Activated CD4-positive, alpha-beta T cell treated with anti-CD3 and anti-CD28 coated beads, Interleukin-2, amount 50 U/mL, for 4 hours (primary cell): ENCODE measurements at regions not wholly inside any gene's neighbourhood (a gene's known extent, or its start where the extent isn't known, plus 50 kb on each side); places are given as distances from the start of the nearest gene placed in this dataset.

Source experiments
- DNase-seq, 2 experiments: peaks; one replicate each; pipeline ENCODE4 v3.0.0-alpha.2; 2020

- DNase-seq, result no peak
Observed at GRCh38 chr14:22333422-22334274, 255.4 kb downstream of the DAD1 start.

DNA sequence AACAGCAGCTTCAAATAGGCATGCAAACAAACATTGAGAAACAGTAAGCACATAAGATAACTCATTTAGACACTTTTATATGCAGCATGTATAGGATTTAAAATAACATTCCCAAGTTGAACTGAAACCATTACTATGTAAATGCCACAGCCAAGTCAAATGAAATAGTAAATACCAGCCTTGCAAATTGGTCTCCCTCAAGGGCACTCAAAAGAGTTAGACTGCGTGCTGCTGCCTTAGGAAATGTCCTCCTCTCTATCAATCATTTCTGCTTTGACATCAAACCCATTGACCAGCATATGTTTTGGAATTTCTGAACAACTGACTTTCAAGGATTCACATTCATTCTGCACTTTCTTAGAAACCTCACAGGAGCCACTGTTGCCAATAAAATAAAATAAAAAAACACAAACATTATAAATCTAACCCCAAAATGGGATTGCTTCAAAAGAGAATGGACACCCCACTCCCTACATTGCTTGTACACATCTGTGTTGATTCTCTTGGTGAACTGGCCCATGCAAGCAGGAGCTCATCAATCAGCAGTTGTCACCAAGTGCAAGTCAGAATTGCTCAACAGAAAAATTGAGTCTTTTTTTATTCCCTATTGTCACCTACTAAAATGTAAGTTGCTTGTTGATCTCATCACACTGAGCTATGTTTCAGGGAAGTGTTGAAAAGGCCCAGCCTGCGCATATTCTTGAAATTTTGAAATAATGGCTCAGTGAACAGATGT lies 256.2 kb downstream of the DAD1 start:
- no peak for DNase-seq

GRCh38 chr14:22329371-22329770 lies 259.7 kb downstream of the DAD1 start:
- DNase-seq, result no peak

GRCh38 chr14:22325676-22326400 lies 263.2 kb downstream of the DAD1 start:
- no peak for DNase-seq

- no peak for DNase-seq
Observed at GRCh38 chr14:22320362-22320750, 268.7 kb downstream of the DAD1 start.

- no peak for DNase-seq
Observed at GRCh38 chr14:22319526-22320361, 269.3 kb downstream of the DAD1 start.

DNA sequence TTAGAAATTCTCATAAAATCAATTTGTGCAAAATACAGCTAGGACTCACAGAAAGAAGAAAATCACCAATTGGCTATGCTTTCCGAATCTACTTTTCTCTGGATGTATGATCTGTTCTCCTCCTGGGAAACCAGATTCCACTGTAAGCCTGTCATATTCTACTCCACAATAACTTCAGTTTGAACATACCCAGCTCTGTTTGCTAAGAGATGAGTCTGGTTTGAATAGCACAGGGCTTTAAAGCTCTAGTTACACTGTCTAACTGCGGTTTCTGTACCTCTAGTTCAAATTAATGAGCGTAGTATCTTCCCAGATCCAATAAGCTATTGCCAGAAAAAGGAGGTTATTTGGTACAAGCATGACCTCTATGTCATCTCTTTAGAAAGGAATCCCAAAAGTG lies 270.1 kb downstream of the DAD1 start:
- no peak for DNase-seq

- DNase-seq, result no peak
Observed at GRCh38 chr14:22316473-22316872, 272.6 kb downstream of the DAD1 start.

DNA sequence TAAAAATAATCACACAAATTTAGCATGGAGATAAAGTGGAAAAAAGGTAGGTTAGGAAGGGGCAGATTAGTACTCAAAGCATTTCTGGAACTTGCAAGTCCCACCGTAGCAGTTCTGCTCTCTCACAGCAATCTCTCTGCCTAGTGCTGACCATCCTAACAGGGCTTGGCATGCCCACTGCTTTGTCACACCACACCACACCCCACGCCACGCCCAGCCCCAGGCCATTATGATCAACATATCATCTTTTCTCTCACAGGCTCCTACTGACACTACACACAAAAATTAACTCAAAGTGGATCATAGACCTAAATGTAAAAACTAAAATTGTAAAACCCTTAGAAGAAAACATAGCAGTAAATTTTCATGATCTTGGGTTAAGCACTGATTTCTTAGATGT lies 273.7 kb downstream of the DAD1 start:
- no peak for DNase-seq

DNA sequence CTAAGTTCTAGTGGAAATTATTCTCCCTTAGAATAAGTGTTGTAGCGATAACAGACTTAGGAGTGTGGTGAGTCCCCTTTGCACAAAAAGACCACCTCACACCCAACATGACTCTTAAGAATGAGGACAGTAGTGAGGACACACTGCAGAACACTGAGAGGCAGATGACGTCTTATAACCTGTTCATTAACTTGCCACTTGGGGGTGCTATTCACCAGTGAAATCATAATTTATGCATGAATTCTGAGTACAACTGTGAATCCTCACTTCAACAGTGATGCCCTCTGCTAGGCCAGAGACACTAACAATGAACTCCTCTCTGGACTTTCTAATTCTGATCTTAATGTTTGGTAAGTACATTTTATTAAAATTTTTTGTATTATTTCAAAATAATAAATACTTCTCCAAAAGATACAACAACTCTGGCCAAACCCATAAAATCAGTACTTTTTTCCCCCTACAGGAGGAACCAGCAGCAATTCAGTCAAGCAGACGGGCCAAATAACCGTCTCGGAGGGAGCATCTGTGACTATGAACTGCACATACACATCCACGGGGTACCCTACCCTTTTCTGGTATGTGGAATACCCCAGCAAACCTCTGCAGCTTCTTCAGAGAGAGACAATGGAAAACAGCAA lies 274.7 kb downstream of the DAD1 start:
- no peak for DNase-seq

DNA sequence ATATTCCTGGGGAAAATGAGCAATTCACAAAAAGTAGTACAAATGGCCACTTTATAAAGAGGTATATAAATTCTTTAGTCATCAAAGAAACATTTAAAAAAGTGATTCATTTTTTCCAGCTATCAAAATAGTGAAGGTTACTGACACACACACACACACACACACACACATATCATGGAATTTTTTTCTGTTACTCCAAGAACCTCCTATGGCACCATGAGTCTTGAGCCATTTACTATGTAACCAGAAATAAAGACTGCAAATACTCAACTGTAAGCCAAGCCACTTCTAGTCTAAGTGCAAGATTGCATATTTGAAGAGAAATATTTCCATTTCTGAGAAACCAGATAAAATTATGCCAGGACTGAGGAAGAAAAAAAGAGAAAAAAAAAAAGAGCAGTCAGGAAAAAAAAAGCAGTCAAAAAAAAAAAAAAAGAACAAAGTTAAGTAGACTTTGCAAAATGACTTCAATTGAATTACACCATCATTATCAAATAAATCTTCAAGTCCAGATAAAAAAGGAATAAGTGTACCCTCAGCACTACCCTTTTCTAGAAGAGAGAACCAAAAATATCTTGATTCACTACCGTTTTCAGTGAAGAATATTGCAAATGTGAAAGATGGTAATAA lies 275.7 kb downstream of the DAD1 start:
- no peak for DNase-seq

DNA sequence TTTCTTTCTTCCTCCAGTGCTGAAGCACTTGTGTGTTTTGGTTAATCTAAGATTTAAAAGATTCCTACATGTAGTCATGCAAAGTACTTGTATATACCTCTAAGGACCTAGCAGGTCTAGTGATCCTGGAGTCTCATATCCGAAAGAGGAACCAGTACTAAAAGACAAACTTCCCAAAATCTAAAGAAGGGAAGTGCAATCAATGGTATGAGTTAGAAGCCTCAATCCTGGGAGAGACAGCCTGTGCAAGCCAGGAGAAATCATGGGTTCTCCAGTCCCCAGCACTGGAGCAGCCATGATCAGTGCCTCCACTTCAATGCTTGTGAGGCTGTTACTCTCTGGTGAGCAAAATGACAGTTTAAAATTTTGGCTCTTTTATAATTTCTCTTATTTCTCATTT lies 277.4 kb downstream of the DAD1 start:
- no peak for DNase-seq

DNA sequence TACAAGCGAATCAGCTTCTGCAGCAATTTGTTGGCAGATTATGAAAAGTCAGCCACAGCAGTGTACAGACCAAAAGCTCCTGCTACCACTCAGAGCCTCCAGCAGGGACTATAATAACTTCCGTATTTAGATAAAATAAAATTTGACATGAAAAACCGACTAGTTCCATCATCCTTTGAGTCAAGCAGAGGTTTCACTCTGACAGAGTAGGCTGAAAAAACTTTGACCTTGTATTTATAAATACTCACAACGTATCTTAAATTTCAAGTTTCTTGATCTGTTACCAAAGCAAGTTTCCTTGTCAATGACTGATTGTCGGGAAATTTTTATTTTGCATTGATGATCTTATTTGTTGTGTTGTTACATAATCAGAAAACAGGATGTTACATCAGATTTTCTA lies 283.4 kb downstream of the DAD1 start:
- DNase-seq, result no peak

DNA sequence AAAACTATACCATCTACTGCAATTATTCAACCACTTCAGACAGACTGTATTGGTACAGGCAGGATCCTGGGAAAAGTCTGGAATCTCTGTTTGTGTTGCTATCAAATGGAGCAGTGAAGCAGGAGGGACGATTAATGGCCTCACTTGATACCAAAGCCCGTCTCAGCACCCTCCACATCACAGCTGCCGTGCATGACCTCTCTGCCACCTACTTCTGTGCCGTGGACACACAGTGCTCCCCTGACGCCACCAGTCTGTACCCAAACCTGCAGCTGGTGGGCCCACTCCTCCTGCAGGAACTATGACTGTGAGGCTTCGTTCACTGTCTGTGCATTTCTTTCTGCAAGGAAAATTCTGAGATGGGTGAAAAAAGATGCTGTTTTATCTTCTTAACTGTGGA lies 284.7 kb downstream of the DAD1 start:
- no peak for DNase-seq

- no peak for DNase-seq
Observed at GRCh38 chr14:22303589-22304195, 285.3 kb downstream of the DAD1 start.

DNA sequence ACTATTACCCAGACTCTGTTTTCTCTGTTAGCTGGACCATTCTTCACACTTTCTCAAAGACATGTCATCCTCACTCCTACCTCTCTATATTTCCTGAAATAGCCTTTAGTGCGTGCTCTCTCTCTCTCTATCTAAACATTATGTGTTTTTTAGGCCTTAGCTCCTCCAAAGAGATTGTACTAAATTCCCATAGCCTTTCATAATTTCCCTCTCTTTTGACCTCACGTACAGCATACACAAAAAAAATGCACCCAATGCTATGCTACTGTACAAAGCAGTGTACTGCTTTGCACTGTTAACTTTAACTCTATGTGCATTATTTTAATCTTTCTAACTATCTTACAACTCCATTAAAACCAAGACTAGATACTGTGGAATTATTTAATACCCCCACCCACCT lies 288.4 kb downstream of the DAD1 start:
- no peak for DNase-seq

DNA sequence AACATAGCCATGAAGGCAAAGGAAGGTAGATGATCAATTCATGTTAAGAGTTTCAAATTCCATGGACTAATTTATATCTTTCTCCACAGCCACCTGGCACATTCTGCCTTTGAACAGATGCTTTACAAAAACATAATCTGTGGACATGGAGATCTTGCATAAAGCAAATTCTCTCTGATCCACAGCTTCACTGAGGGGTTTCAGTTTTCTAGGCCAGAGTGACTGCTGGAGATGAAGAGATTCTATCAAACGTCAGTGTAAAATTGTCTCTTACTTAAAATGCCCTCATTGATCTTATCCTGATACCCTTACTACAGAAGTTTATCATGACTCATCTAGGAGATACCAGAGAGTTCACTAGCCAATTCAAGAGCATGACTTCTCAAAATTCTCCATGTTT lies 291.6 kb downstream of the DAD1 start:
- no peak for DNase-seq

DNA sequence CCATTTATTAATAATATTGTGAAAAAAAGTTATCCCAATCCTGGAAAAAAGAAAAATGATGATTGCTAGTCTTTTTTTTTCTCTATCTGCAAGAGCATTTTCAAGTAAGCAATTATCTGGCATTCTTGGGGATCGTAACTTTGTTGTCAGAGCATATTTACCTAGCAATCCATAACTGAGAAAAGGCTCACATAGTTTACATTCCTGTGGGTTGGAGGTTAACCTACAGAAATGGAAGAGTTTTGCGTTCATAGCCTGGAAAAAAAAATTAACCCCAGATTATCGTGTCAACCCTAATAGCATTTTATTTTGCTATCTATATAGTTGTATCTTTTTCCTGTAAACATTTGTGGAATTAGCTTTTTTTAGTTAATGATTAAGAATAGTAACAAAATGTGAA lies 292.3 kb downstream of the DAD1 start:
- DNase-seq, result no peak

DNA sequence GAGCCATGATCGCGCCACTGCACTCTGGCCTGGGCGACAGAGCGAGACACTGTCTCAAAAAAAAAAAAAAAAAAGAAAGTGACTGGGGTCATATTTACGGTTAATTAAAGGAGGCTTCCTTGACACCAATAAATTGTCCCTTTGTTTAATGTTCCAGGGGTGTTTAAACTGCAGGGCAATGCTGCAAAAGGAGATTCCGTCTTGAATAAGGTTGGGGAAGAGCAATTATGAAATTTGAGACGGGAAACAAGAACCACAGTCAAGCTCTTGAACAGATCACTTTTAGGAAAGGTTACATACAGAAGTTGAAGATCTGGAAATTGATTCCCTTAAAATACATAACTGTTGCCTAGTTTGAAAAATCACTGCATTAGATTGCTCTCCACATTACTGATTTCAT lies 292.9 kb downstream of the DAD1 start:
- DNase-seq, result no peak

GRCh38 chr14:22291406-22291805 lies 297.6 kb downstream of the DAD1 start:
- no peak for DNase-seq

DNA sequence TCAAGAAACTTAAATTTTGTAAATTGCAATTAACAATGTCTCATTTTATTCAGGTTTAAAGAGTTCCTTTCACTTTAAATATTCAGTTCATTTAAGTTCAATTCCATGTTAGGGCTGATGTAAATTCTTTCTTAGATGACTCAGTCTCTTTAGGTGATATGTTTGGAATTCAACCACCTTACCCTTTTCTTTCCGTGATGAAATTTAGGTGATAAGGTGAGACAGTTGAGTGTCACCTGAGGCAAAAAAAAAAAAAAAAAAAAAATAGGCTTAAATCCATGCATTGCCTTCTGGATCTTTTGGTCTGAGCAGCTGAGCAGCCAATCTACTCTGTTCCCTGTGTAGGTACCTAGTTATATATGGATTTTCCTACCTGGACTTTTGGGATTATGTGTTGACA lies 299.5 kb downstream of the DAD1 start:
- no peak for DNase-seq
